ENCODE measurements at regions not wholly inside any gene's neighbourhood (a gene's known extent, or its start where the extent isn't known, plus 50 kb on each side); places are given as distances from the start of the nearest gene placed in this dataset.

DNA sequence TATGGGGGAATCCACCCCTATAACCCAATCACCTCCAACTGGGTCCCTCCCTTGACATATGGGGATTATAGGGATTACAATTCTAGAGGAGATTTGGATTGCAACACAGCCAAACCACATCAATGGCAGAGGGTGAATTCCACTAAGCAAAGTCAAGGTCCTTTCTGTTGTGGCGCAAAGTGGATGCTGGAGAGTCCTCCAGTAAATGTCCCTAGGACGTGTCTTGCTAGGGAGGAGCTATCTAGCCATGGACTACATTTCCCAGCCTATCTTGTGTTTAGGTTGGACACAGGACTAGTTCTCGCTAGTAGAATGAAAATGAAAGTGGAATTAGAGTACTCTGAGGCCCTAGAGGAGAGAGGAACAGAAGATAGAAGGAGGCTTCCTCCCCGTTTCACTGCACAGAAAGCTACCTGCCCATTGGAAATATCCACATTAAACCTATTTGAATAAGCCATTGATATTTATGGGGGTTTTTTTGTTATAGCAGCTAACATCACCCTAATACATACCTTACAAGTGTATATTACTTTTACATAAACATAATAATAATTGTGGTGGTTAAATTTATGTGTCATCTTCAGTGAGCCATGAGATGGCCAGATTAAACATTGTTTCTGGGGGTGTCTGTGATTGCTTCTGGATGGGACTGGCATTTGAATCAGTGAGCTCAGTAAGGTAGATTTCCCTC is 56.7 kb upstream of the ERCC4 start:
- Histone ChIP-seq H3K4me1 (ENCODE audit: insufficient read depth) (no peaks in the 10 kb centered on the region), H3K9me2 (ENCODE audit: insufficient read depth) (no peaks in the 10 kb centered on the region), H4K20me1 (replicated peaks; ENCODE audit: insufficient read depth) (no peaks in the 10 kb centered on the region), H3K27me3 (ENCODE audit: insufficient read depth) (no peaks in the 10 kb centered on the region), H3K4me2 (no peak overlapping the region), H3F3A (replicated peaks; ENCODE audit: low read depth) (no peaks in the 10 kb centered on the region), H3K79me2 (replicated peaks; ENCODE audit: insufficient read depth) (no peaks in the 10 kb centered on the region), H2AFZ (no peak overlapping the region), H3K36me3 (ENCODE audit: insufficient read depth) (no peaks in the 10 kb centered on the region), H3K27ac (ENCODE audit: low read depth) (no peak overlapping the region), H3K4me3 (no peak overlapping the region)
- Mint-ChIP-seq H3K27ac (no peak overlapping the region), H3K4me3 (no peak overlapping the region), H3K27me3 (ENCODE audit: insufficient read depth, low read depth, poor library complexity) (no peaks in the 10 kb centered on the region), H3K36me3 (ENCODE audit: low read depth) (no peaks in the 10 kb centered on the region), H3K9me3 (peaks cover 4% of the 10 kb centered on the region; the same call in 2 of the 3 replicates), H3K4me1 (no peaks in the 10 kb centered on the region)
- ATAC-seq: no peak
- no peak for DNase-seq (ENCODE audit: low spot score)
- TF ChIP-seq, protein P1, sequence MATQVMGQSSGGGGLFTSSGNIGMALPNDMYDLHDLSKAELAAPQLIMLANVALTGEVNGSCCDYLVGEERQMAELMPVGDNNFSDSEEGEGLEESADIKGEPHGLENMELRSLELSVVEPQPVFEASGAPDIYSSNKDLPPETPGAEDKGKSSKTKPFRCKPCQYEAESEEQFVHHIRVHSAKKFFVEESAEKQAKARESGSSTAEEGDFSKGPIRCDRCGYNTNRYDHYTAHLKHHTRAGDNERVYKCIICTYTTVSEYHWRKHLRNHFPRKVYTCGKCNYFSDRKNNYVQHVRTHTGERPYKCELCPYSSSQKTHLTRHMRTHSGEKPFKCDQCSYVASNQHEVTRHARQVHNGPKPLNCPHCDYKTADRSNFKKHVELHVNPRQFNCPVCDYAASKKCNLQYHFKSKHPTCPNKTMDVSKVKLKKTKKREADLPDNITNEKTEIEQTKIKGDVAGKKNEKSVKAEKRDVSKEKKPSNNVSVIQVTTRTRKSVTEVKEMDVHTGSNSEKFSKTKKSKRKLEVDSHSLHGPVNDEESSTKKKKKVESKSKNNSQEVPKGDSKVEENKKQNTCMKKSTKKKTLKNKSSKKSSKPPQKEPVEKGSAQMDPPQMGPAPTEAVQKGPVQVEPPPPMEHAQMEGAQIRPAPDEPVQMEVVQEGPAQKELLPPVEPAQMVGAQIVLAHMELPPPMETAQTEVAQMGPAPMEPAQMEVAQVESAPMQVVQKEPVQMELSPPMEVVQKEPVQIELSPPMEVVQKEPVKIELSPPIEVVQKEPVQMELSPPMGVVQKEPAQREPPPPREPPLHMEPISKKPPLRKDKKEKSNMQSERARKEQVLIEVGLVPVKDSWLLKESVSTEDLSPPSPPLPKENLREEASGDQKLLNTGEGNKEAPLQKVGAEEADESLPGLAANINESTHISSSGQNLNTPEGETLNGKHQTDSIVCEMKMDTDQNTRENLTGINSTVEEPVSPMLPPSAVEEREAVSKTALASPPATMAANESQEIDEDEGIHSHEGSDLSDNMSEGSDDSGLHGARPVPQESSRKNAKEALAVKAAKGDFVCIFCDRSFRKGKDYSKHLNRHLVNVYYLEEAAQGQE (IDR thresholded peaks at IDR 0.05; ENCODE audit: unreplicated experiment): no peak
- TF ChIP-seq EZH2 (IDR thresholded peaks at IDR 0.05; ENCODE audit: low read depth, unreplicated experiment): no peak
- TF ChIP-seq EZH2phosphoT487 (IDR thresholded peaks at IDR 0.05; ENCODE audit: unreplicated experiment): no peak
- TF ChIP-seq ETS1 (IDR thresholded peaks at IDR 0.05): no peak
- TF ChIP-seq POLR2AphosphoS5 (IDR thresholded peaks at IDR 0.05; ENCODE audit: low read depth): no peak
- no peak for TF ChIP-seq ZNF114 (CRISPR knock-in tag; IDR thresholded peaks at IDR 0.05)

- no peaks in the 10 kb centered on the region for H3K27me3 Mint-ChIP-seq (ENCODE audit: insufficient read depth, low read depth, poor library complexity)
- H3F3A ChIP-seq (replicated peaks; ENCODE audit: low read depth): no peaks in the 10 kb centered on the region
- no peaks in the 10 kb centered on the region for H4K20me1 ChIP-seq (replicated peaks; ENCODE audit: insufficient read depth)
- DNase-seq (ENCODE audit: low spot score) (no peak), ATAC-seq (no peak)
- H3K9me2 ChIP-seq (ENCODE audit: insufficient read depth): no peaks in the 10 kb centered on the region
- H3K4me1 Mint-ChIP-seq: no peaks in the 10 kb centered on the region
- no peak overlapping the region for H3K4me2 ChIP-seq
- H3K4me3 ChIP-seq: no peak overlapping the region
- H3K27ac Mint-ChIP-seq: no peak overlapping the region
- no peaks in the 10 kb centered on the region for H3K27me3 ChIP-seq (ENCODE audit: insufficient read depth)
- no peaks in the 10 kb centered on the region for H3K36me3 Mint-ChIP-seq (ENCODE audit: low read depth)
- peak overlapping the region; percentile 23; the same call in 1 of the 2 replicates for H2AFZ ChIP-seq
- no peak overlapping the region for H3K4me3 Mint-ChIP-seq
- no peak overlapping the region for H3K27ac ChIP-seq (ENCODE audit: low read depth)
- no peaks in the 10 kb centered on the region for H3K4me1 ChIP-seq (ENCODE audit: insufficient read depth)
- no peaks in the 10 kb centered on the region for H3K79me2 ChIP-seq (replicated peaks; ENCODE audit: insufficient read depth)
- H3K36me3 ChIP-seq (ENCODE audit: insufficient read depth): no peaks in the 10 kb centered on the region
- peaks cover 4% of the 10 kb centered on the region; the same call in 2 of the 3 replicates for H3K9me3 Mint-ChIP-seq
- TF ChIP-seq CTCF (conservative IDR thresholded peaks at IDR 0.05; ENCODE audit: low read depth in 2 of 2) (no peak), JUNB (IDR thresholded peaks at IDR 0.05; ENCODE audit: unreplicated experiment) (no peak), CREB1 (CRISPR knock-in tag; IDR thresholded peaks at IDR 0.05; ENCODE audit: low read depth) (no peak), ZNF114 (CRISPR knock-in tag; IDR thresholded peaks at IDR 0.05) (no peak), NANOG (IDR thresholded peaks at IDR 0.05; ENCODE audit: borderline replicate concordance) (no peak), ETS1 (IDR thresholded peaks at IDR 0.05) (no peak), POLR2AphosphoS5 (IDR thresholded peaks at IDR 0.05; ENCODE audit: low read depth) (no peak)
- TF ChIP-seq, protein P1 (IDR thresholded peaks at IDR 0.05; ENCODE audit: unreplicated experiment): no peak
These were observed 55.3 kb upstream of the ERCC4 start for GRCh38 chr16:13864689-13865088.
